ENCODE measurements at regions not wholly inside any gene's neighbourhood (a gene's known extent, or its start where the extent isn't known, plus 50 kb on each side); places are given as distances from the start of the nearest gene placed in this dataset.

GRCh38 chr9:546797-547223 is 294.7 kb upstream of the DMRT1 start:
- TF ChIP-seq NFIC (IDR thresholded peaks at IDR 0.05) (no peak), RAD21 (IDR thresholded peaks at IDR 0.05; ENCODE audit: low read depth) (peak; percentile 39)

GRCh38 chr9:547314-547713 is 294.2 kb upstream of the DMRT1 start:
- no peak for TF ChIP-seq ZBTB7A (IDR thresholded peaks at IDR 0.05; ENCODE audit: low read depth)
- TF ChIP-seq REST (IDR thresholded peaks at IDR 0.05; ENCODE audit: low read depth): no peak
- no peak for TF ChIP-seq NFIC (IDR thresholded peaks at IDR 0.05)
- TF ChIP-seq YY1 (IDR thresholded peaks at IDR 0.05; ENCODE audit: low read depth): no peak
- TF ChIP-seq TAF1 (IDR thresholded peaks at IDR 0.05; ENCODE audit: low read depth): no peak
- TF ChIP-seq CEBPB (IDR thresholded peaks at IDR 0.05): no peak
- no peak for TF ChIP-seq MAX (IDR thresholded peaks at IDR 0.05)
- no peak for TF ChIP-seq EGR1 (IDR thresholded peaks at IDR 0.05)
- no peak for TF ChIP-seq RAD21 (IDR thresholded peaks at IDR 0.05; ENCODE audit: low read depth)
- TF ChIP-seq CREB1 (IDR thresholded peaks at IDR 0.05; ENCODE audit: low read depth): no peak
- no peak for TF ChIP-seq FOXM1 (IDR thresholded peaks at IDR 0.05; ENCODE audit: borderline replicate concordance, low read depth)
- TF ChIP-seq USF1 (IDR thresholded peaks at IDR 0.05): no peak
- TF ChIP-seq EP300 (IDR thresholded peaks at IDR 0.05; ENCODE audit: borderline replicate concordance): no peak
- no peak for TF ChIP-seq TCF12 (IDR thresholded peaks at IDR 0.05; ENCODE audit: low read depth)
- TF ChIP-seq TEAD4 (IDR thresholded peaks at IDR 0.05): no peak

- TF ChIP-seq REST (IDR thresholded peaks at IDR 0.05; ENCODE audit: low read depth): no peak
- no peak for TF ChIP-seq CREB1 (IDR thresholded peaks at IDR 0.05; ENCODE audit: low read depth)
- TF ChIP-seq EGR1 (IDR thresholded peaks at IDR 0.05): no peak
- no peak for TF ChIP-seq ZBTB7A (IDR thresholded peaks at IDR 0.05; ENCODE audit: low read depth)
- TF ChIP-seq MAX (IDR thresholded peaks at IDR 0.05): no peak
- no peak for TF ChIP-seq FOXM1 (IDR thresholded peaks at IDR 0.05; ENCODE audit: borderline replicate concordance, low read depth)
- TF ChIP-seq TAF1 (IDR thresholded peaks at IDR 0.05; ENCODE audit: low read depth): no peak
Observed at GRCh38 chr9:549455-549997, 292.0 kb upstream of the DMRT1 start.

- no peak for TF ChIP-seq FOXM1 (IDR thresholded peaks at IDR 0.05; ENCODE audit: borderline replicate concordance, low read depth)
- TF ChIP-seq TAF1 (IDR thresholded peaks at IDR 0.05; ENCODE audit: low read depth): no peak
- no peak for TF ChIP-seq NFIC (IDR thresholded peaks at IDR 0.05)
- TF ChIP-seq YY1 (IDR thresholded peaks at IDR 0.05; ENCODE audit: low read depth): no peak
- no peak for TF ChIP-seq ZBTB7A (IDR thresholded peaks at IDR 0.05; ENCODE audit: low read depth)
- no peak for TF ChIP-seq TEAD4 (IDR thresholded peaks at IDR 0.05)
- no peak for TF ChIP-seq RAD21 (IDR thresholded peaks at IDR 0.05; ENCODE audit: low read depth)
- no peak for TF ChIP-seq MAX (IDR thresholded peaks at IDR 0.05)
- no peak for TF ChIP-seq EGR1 (IDR thresholded peaks at IDR 0.05)
- no peak for TF ChIP-seq REST (IDR thresholded peaks at IDR 0.05; ENCODE audit: low read depth)
- TF ChIP-seq TCF12 (IDR thresholded peaks at IDR 0.05; ENCODE audit: low read depth): no peak
- TF ChIP-seq USF1 (IDR thresholded peaks at IDR 0.05): no peak
- TF ChIP-seq CREB1 (IDR thresholded peaks at IDR 0.05; ENCODE audit: low read depth): no peak
- TF ChIP-seq EP300 (IDR thresholded peaks at IDR 0.05; ENCODE audit: borderline replicate concordance): no peak
- TF ChIP-seq CEBPB (IDR thresholded peaks at IDR 0.05): no peak
Observed at GRCh38 chr9:550333-550732, 291.2 kb upstream of the DMRT1 start.
